H9 (cell line): ENCODE measurements at regions not wholly inside any gene's neighbourhood (a gene's known extent, or its start where the extent isn't known, plus 50 kb on each side); places are given as distances from the start of the nearest gene placed in this dataset.

Experiments used
- DNase-seq: peaks from one replicate; pipeline ENCODE4 v3.0.0-alpha.2; 2017
- H2AFZ ChIP-seq: one replicate; pipeline ENCODE4 v1.6.1; 2013; ENCODE audit warnings: mild to moderate bottlenecking, low read length, control low read depth, moderate library complexity
- H2AK5ac ChIP-seq: 2 replicates; pipeline ENCODE4 v1.6.1; 2013; ENCODE audit warnings: low read length, control low read depth, mixed read lengths; ENCODE audit not compliant: insufficient read length
- H2BK120ac ChIP-seq: one replicate; pipeline ENCODE4 v1.6.1; 2013; ENCODE audit warnings: low read depth, mild to moderate bottlenecking, low read length, control low read depth, inconsistent platforms; ENCODE audit not compliant: poor library complexity, severe bottlenecking
- H2BK12ac ChIP-seq: 2 replicates; pipeline ENCODE4 v1.6.1; 2013; ENCODE audit warnings: low read length, control low read depth, mixed read lengths, low read depth; ENCODE audit not compliant: insufficient read length
- H2BK15ac ChIP-seq: 2 replicates; pipeline ENCODE4 v1.6.1; 2013; ENCODE audit warnings: low read depth, low read length, control low read depth
- H2BK20ac ChIP-seq: one replicate; pipeline ENCODE4 v1.6.1; 2013; ENCODE audit warnings: low read depth, mild to moderate bottlenecking, low read length, control low read depth, inconsistent platforms; ENCODE audit not compliant: poor library complexity, severe bottlenecking
- H2BK5ac ChIP-seq: 2 replicates; pipeline ENCODE4 v1.6.1; 2013; ENCODE audit warnings: low read length, control low read depth, mixed read lengths; ENCODE audit not compliant: insufficient read length
- H3K14ac ChIP-seq: 2 replicates; pipeline ENCODE4 v1.6.1; 2013; ENCODE audit warnings: low read length, control low read depth; ENCODE audit not compliant: insufficient read depth
- H3K18ac ChIP-seq: 2 replicates; pipeline ENCODE4 v1.6.1; 2013; ENCODE audit warnings: low read depth, mild to moderate bottlenecking, mixed read lengths, low read length, control low read depth; ENCODE audit not compliant: insufficient read length
- H3K23ac ChIP-seq: 2 replicates; pipeline ENCODE4 v1.6.1; 2013; ENCODE audit warnings: low read length, control low read depth, mixed read lengths, low read depth; ENCODE audit not compliant: insufficient read length
- H3K23me2 ChIP-seq: 2 replicates; pipeline ENCODE4 v1.6.1; 2013; ENCODE audit warnings: low read depth, mild to moderate bottlenecking, mixed read lengths, low read length, control low read depth; ENCODE audit not compliant: insufficient read length, poor library complexity, severe bottlenecking
- H3K27ac ChIP-seq: 2 replicates; pipeline ENCODE4 v1.5.1; 2013; ENCODE audit warnings: low read length, control low read depth, mixed read lengths, low read depth; ENCODE audit not compliant: insufficient read length
- H3K27me3 ChIP-seq: 2 replicates; pipeline ENCODE4 v1.6.1; 2013; ENCODE audit warnings: low read length, control low read depth, inconsistent platforms; ENCODE audit not compliant: insufficient read depth
- H3K4ac ChIP-seq: 2 replicates; pipeline ENCODE4 v1.6.1; 2013; ENCODE audit warnings: low read depth, mild to moderate bottlenecking, control low read depth, inconsistent platforms, low read length, moderate library complexity
- H3K4me1 ChIP-seq: 2 replicates; pipeline ENCODE4 v1.6.1; 2013; ENCODE audit warnings: low read length, control low read depth, inconsistent platforms; ENCODE audit not compliant: insufficient read depth
- H3K4me2 ChIP-seq: 2 replicates; pipeline ENCODE4 v1.6.1; 2013; ENCODE audit warnings: low read length, control low read depth, mixed read lengths; ENCODE audit not compliant: insufficient read length, insufficient read depth
- H3K56ac ChIP-seq: 2 replicates; pipeline ENCODE4 v1.6.1; 2013; ENCODE audit warnings: low read depth, mild to moderate bottlenecking, mixed read lengths, low read length, control low read depth; ENCODE audit not compliant: insufficient read length
- H3K79me1 ChIP-seq: 2 replicates; pipeline ENCODE4 v1.6.1; 2013; ENCODE audit warnings: low read depth, mild to moderate bottlenecking, moderate library complexity, low read length, control low read depth, inconsistent platforms; ENCODE audit not compliant: insufficient read depth, poor library complexity, severe bottlenecking
- H3K79me2 ChIP-seq: 2 replicates; pipeline ENCODE4 v1.6.1; 2013; ENCODE audit warnings: low read length, control low read depth, inconsistent platforms; ENCODE audit not compliant: insufficient read depth
- H3K9ac ChIP-seq: 2 replicates; pipeline ENCODE4 v1.6.1; 2013; ENCODE audit warnings: low read length, control low read depth, mixed read lengths; ENCODE audit not compliant: insufficient read length; ENCODE audit errors: extremely low read depth
- H3K9me3 ChIP-seq: one replicate; pipeline ENCODE4 v1.6.1; 2013; ENCODE audit warnings: low read depth, low read length, inconsistent platforms; ENCODE audit not compliant: control insufficient read depth
- H3T11ph ChIP-seq: one replicate; pipeline ENCODE4 v1.6.1; 2013; ENCODE audit warnings: mild to moderate bottlenecking, low read length, control low read depth, inconsistent platforms
- H4K20me1 ChIP-seq: one replicate; pipeline ENCODE4 v1.6.1; 2013; ENCODE audit not compliant: control insufficient read depth, insufficient read length, insufficient read depth
- H4K5ac ChIP-seq: 2 replicates; pipeline ENCODE4 v1.6.1; 2013; ENCODE audit warnings: low read depth, mild to moderate bottlenecking, mixed read lengths, low read length, control low read depth; ENCODE audit not compliant: insufficient read length
- H4K8ac ChIP-seq: replicated peaks from 2 replicates; pipeline ENCODE4 v1.6.1; 2013; ENCODE audit warnings: low read length, control low read depth, mixed read lengths, low read depth; ENCODE audit not compliant: insufficient read length
- H4K91ac ChIP-seq: 2 replicates; pipeline ENCODE4 v1.6.1; 2013; ENCODE audit warnings: low read depth, mild to moderate bottlenecking, moderate library complexity, mixed read lengths, low read length, control low read depth; ENCODE audit not compliant: insufficient read length
- H3K27ac Mint-ChIP-seq, 3 experiments: 2 replicates in 2 of 3; 3 replicates in 1 of 3; pipeline ENCODE4 v1.8.0; 2020 to 2021; ENCODE audit warnings: mixed read lengths in 3 of 3, mild to moderate bottlenecking in 1 of 3, moderate library complexity in 1 of 3
- H3K27me3 Mint-ChIP-seq: 2 replicates; pipeline ENCODE4 v1.8.0; 2021; ENCODE audit warnings: low read depth, mild to moderate bottlenecking, moderate library complexity, mixed read lengths
- H3K36me3 Mint-ChIP-seq, 3 experiments: 2 replicates in 2 of 3; 3 replicates in 1 of 3; pipeline ENCODE4 v1.8.0; 2020 to 2021; ENCODE audit warnings: low read depth in 3 of 3, mixed read lengths in 3 of 3; ENCODE audit not compliant: insufficient read depth in 1 of 3
- H3K4me1 Mint-ChIP-seq, 2 experiments: 2 replicates each; pipeline ENCODE4 v1.8.0; 2020; ENCODE audit warnings: mixed read lengths in 2 of 2
- H3K4me3 Mint-ChIP-seq, 2 experiments: 2 replicates in 1 of 2; 3 replicates in 1 of 2; pipeline ENCODE4 v1.8.0; 2020 to 2021; ENCODE audit warnings: mild to moderate bottlenecking in 2 of 2, mixed read lengths in 2 of 2, moderate library complexity in 1 of 2
- H3K9me3 Mint-ChIP-seq, 2 experiments: 2 replicates in 1 of 2; 3 replicates in 1 of 2; pipeline ENCODE4 v1.8.0; 2020; ENCODE audit warnings: mild to moderate bottlenecking in 2 of 2, mixed read lengths in 2 of 2, moderate library complexity in 1 of 2
- WGBS: extraction: QIAGEN DNeasy Blood & Tissue Kit; methylation state at CpG from one replicate; pipeline ENCODE4 v1.1.7; 2013; ENCODE audit warnings: missing lambda C conversion rate, low lambda C conversion rate, mixed read lengths; ENCODE audit not compliant: insufficient read length; ENCODE audit errors: extremely low coverage; 5-methylcytosine and 5-hydroxymethylcytosine counted together
- TF ChIP-seq, protein P1 (sequence below): fragments of 200-600 bp; sonication (generic); conservative IDR thresholded peaks from 3 replicates; pipeline ENCODE4 v1.8.0; 2021; ENCODE audit warnings: antibody characterized with exemption, mild to moderate bottlenecking

DNA sequence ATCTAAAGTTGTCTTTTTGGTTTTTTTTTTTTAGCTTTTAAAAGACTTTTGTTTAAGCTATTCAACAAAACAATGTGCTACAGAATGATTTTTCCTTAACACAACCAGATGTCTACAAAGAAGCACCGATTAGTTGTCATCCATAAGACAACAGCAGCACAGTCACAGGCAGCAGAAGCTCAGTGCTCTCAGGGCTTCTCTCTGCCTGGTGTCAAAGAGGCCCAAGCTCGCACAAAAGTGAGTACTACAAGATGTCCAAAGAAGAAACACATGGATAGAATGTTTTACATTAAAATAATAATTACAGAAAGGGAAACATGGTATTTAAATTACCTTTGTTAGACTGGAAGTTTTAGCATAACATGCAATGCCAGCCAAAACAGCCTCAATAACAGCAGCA, 81.6 kb downstream of the DNAAF9 start:
- Histone ChIP-seq H2BK12ac (no peak overlapping the region), H3K14ac (no peak overlapping the region), H2BK5ac (no peak overlapping the region), H4K91ac (no peak overlapping the region), H3K23ac (no peak overlapping the region), H2AK5ac (no peak overlapping the region), H3K56ac (no peak overlapping the region), H3K4ac (no peak overlapping the region), H4K5ac (no peak overlapping the region), H2BK120ac (no peak overlapping the region), H3K9me3 (no peaks in the 10 kb centered on the region), H4K20me1 (no peaks in the 10 kb centered on the region), H3K27ac (no peak overlapping the region), H3K79me2 (no peaks in the 10 kb centered on the region), H2BK15ac (no peak overlapping the region), H3K79me1 (no peaks in the 10 kb centered on the region), H3K4me2 (no peak overlapping the region), H3K23me2 (no peaks in the 10 kb centered on the region), H3K9ac (no peak overlapping the region), H2AFZ (no peak overlapping the region), H3T11ph (no peak overlapping the region), H3K18ac (no peak overlapping the region), H2BK20ac (no peak overlapping the region), H3K4me1 (no peaks in the 10 kb centered on the region), H3K27me3 (no peaks in the 10 kb centered on the region), H4K8ac (no peak overlapping the region)
- no peaks in the 10 kb centered on the region for H3K27me3 Mint-ChIP-seq
- H3K27ac Mint-ChIP-seq, result no peak overlapping the region
- no peaks in the 10 kb centered on the region for H3K9me3 Mint-ChIP-seq
- H3K4me3 Mint-ChIP-seq, result no peak overlapping the region
- WGBS, result no CpG with 5 or more reads among the region's 2 CpGs
- no peak for DNase-seq
- peaks cover 0 to 6% (median 3%) of the 10 kb centered on the region in 3 experiments; a peak in 3 of 7 replicates for H3K36me3 Mint-ChIP-seq
- TF ChIP-seq, protein P1, sequence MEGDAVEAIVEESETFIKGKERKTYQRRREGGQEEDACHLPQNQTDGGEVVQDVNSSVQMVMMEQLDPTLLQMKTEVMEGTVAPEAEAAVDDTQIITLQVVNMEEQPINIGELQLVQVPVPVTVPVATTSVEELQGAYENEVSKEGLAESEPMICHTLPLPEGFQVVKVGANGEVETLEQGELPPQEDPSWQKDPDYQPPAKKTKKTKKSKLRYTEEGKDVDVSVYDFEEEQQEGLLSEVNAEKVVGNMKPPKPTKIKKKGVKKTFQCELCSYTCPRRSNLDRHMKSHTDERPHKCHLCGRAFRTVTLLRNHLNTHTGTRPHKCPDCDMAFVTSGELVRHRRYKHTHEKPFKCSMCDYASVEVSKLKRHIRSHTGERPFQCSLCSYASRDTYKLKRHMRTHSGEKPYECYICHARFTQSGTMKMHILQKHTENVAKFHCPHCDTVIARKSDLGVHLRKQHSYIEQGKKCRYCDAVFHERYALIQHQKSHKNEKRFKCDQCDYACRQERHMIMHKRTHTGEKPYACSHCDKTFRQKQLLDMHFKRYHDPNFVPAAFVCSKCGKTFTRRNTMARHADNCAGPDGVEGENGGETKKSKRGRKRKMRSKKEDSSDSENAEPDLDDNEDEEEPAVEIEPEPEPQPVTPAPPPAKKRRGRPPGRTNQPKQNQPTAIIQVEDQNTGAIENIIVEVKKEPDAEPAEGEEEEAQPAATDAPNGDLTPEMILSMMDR, result no peak
- H3K4me1 Mint-ChIP-seq, result no peaks in the 10 kb centered on the region
